ENCODE measurements at regions not wholly inside any gene's neighbourhood (a gene's known extent, or its start where the extent isn't known, plus 50 kb on each side); places are given as distances from the start of the nearest gene placed in this dataset.

DNA sequence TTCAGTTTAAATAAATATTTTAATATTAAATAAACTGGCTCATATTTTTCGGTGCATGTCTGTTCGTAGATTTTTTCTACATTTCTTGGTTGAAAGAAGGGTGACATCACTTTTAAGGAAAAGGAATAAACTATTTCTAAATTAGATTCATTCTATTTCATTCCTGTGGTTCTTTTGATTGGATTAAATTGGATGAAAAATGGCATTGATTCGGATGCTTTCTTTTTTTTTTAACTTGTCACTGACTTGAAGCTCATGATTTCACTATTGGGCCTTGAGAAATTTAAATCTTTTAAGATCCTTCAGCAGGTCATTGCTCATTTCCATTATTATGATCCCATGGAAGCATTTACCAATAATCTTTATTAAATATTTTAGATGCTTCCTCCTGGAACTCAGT is 113.1 kb upstream of the RASSF8 start:
- Histone ChIP-seq H3K4me3 (no peak overlapping the region), H3K9me3 (no peaks in the 10 kb centered on the region), H3K27me3 (no peaks in the 10 kb centered on the region), H3K4me1 (no peaks in the 10 kb centered on the region), H3K36me3 (no peaks in the 10 kb centered on the region), H3K27ac (replicated peaks in 1 of 4) (no peak overlapping the region)
- intact Hi-C loops (cut with DNase I): no loop called here
- TF ChIP-seq EP300 (IDR thresholded peaks at IDR 0.05) (no peak), POLR2AphosphoS5 (IDR thresholded peaks at IDR 0.05) (no peak), POLR2A (IDR thresholded peaks at IDR 0.05; ENCODE audit: low read depth) (no peak)
- TF ChIP-seq, protein P1, sequence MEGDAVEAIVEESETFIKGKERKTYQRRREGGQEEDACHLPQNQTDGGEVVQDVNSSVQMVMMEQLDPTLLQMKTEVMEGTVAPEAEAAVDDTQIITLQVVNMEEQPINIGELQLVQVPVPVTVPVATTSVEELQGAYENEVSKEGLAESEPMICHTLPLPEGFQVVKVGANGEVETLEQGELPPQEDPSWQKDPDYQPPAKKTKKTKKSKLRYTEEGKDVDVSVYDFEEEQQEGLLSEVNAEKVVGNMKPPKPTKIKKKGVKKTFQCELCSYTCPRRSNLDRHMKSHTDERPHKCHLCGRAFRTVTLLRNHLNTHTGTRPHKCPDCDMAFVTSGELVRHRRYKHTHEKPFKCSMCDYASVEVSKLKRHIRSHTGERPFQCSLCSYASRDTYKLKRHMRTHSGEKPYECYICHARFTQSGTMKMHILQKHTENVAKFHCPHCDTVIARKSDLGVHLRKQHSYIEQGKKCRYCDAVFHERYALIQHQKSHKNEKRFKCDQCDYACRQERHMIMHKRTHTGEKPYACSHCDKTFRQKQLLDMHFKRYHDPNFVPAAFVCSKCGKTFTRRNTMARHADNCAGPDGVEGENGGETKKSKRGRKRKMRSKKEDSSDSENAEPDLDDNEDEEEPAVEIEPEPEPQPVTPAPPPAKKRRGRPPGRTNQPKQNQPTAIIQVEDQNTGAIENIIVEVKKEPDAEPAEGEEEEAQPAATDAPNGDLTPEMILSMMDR (IDR thresholded peaks at IDR 0.05): no peak
- DNase-seq (ENCODE audit: extremely low spot score): no peak
- WGBS: 73% methylated on average over 3 of the region's 3 CpGs

DNA sequence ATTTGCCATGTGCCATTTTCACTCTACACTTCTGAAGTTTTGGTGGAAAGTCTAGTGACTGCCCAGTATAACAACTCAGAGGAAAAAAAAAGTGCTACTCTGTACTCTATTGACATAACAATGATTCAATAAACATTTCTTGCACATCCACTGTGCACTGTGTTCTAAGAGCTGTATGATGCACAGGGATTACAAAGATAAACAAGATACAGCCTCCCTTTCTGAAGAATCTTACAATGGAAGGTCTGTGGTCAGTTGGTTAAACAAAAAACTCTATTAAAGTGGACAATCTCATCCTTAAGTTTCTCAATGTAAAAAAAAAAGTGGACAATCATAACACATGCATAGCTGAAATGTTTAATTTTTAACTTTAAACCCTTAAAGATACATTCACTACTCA is 105.7 kb upstream of the RASSF8 start:
- Histone ChIP-seq H3K4me3 (no peak overlapping the region), H3K36me3 (no peaks in the 10 kb centered on the region), H3K4me1 (peaks cover 0 to 8% (median 0%) of the 10 kb centered on the region in 4 donors), H3K27me3 (no peaks in the 10 kb centered on the region), H3K27ac (replicated peaks in 1 of 4) (no peak overlapping the region), H3K9me3 (no peaks in the 10 kb centered on the region)
- no peak for DNase-seq (ENCODE audit: extremely low spot score)
- intact Hi-C loops (cut with DNase I): no loop called here
- no peak for TF ChIP-seq EP300 (IDR thresholded peaks at IDR 0.05)
- TF ChIP-seq POLR2AphosphoS5 (IDR thresholded peaks at IDR 0.05): no peak
- no peak for TF ChIP-seq POLR2A (IDR thresholded peaks at IDR 0.05; ENCODE audit: low read depth)
- TF ChIP-seq, protein P1 (IDR thresholded peaks at IDR 0.05): no peak

DNA sequence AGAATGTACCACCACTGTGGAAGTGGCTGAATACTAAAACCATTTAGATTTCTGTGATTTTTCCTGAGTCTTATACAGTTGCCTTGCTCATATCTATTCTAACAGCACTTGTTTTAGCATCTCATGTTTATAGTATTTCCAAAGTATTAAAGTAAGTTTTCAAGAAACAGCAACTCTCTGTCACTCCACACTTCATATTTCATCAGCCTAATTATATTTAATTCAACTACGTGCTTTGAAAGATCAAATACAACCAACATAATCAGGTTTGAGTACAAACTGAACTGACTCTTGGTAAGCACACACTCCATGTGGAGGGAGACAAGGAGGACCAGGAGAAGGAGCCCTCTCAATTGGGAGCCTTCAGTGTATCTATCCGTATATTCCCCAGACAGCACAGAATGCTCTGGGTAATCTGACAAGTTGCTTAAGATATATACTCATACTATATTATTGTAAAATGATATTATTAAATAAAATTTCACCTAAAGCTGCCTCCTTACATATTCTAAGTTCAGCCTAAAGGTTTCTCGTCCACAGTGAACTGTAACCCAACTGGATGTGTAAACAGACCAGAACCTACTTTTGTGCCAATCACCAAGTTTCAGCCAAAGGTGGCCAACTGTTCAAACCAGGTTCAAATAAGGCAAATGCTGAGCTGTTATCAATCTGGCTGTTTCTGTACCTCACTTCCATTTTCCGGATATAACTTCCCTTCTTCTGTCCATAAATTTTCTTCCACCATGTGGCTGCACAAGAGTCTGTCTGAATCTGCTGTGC is 105.0 kb upstream of the RASSF8 start:
- TF ChIP-seq POLR2AphosphoS5 (IDR thresholded peaks at IDR 0.05): no peak
- TF ChIP-seq EP300 (IDR thresholded peaks at IDR 0.05): no peak
- no peak for TF ChIP-seq POLR2A (IDR thresholded peaks at IDR 0.05; ENCODE audit: low read depth)
- TF ChIP-seq, protein P1 (IDR thresholded peaks at IDR 0.05): no peak
- 58% methylated on average over 4 of the region's 4 CpGs for WGBS
- Histone ChIP-seq H3K27ac (replicated peaks in 1 of 4) (no peak overlapping the region), H3K27me3 (no peaks in the 10 kb centered on the region), H3K4me3 (no peak overlapping the region), H3K4me1 (peaks cover 0 to 8% (median 0%) of the 10 kb centered on the region in 4 donors), H3K9me3 (no peaks in the 10 kb centered on the region), H3K36me3 (no peaks in the 10 kb centered on the region)
- intact Hi-C loops (cut with DNase I): no loop called here
- no peak for DNase-seq (ENCODE audit: extremely low spot score)

DNA sequence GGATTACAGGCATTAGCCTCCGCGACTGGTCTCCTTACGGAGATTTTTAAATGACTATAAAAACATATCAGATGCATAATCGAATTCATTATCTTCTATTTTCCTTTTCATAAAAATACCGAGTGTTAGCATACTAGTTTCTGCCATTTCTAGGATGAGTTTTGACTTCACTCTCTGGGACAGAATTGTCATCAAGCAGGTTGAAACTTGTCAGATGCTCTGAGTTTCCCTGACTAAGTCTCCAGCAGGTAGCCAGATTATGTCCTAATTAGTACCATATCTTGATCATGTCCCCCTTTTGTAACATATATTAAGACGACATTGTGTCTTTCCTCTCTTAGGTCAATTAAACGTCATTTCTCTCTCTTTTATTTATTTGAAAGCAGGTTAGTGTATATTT is 103.5 kb upstream of the RASSF8 start:
- H3K27ac ChIP-seq (replicated peaks in 1 of 4): no peak overlapping the region
- no peak for DNase-seq (ENCODE audit: extremely low spot score)
- H3K36me3 ChIP-seq: no peaks in the 10 kb centered on the region
- intact Hi-C loops (cut with DNase I): no loop called here
- H3K4me1 ChIP-seq: peaks cover 0 to 8% (median 0%) of the 10 kb centered on the region in 4 donors
- 93% methylated on average over 7 of the region's 7 CpGs for WGBS
- no peaks in the 10 kb centered on the region for H3K27me3 ChIP-seq
- H3K4me3 ChIP-seq: no peak overlapping the region
- no peak for TF ChIP-seq POLR2A (IDR thresholded peaks at IDR 0.05; ENCODE audit: low read depth)
- TF ChIP-seq, protein P1 (IDR thresholded peaks at IDR 0.05): no peak
- no peak for TF ChIP-seq EP300 (IDR thresholded peaks at IDR 0.05)
- no peak for TF ChIP-seq POLR2AphosphoS5 (IDR thresholded peaks at IDR 0.05)
- H3K9me3 ChIP-seq: no peaks in the 10 kb centered on the region

DNA sequence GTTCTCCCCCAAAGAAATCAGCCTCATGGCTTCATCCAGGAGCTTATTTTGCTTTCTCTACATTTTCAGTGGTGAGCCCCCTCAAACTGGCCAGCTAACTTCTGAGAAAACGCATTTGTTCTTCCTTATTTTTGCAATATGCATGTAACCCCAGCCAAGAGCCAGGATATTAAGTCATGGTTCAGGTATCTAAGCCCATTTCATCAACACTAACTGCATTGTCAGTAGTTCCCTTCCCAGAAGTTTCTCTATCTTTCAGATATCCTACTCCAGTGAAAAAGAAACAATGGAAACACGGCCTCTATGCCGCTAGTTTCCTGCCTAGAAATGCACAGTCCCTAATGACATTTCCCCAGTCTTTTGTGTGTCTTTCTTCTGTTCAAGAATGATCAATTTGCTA is 102.8 kb upstream of the RASSF8 start:
- no peak for DNase-seq (ENCODE audit: extremely low spot score)
- Histone ChIP-seq H3K36me3 (no peaks in the 10 kb centered on the region), H3K4me1 (peaks cover 0 to 8% (median 0%) of the 10 kb centered on the region in 4 donors), H3K27ac (replicated peaks in 1 of 4) (no peak overlapping the region), H3K4me3 (no peak overlapping the region), H3K27me3 (no peaks in the 10 kb centered on the region), H3K9me3 (no peaks in the 10 kb centered on the region)
- WGBS: 75% methylated on average over 3 of the region's 3 CpGs
- no peak for TF ChIP-seq POLR2A (IDR thresholded peaks at IDR 0.05; ENCODE audit: low read depth)
- no peak for TF ChIP-seq POLR2AphosphoS5 (IDR thresholded peaks at IDR 0.05)
- no peak for TF ChIP-seq EP300 (IDR thresholded peaks at IDR 0.05)
- TF ChIP-seq, protein P1 (IDR thresholded peaks at IDR 0.05): no peak
- intact Hi-C loops (cut with DNase I): no loop called here

All from esophagus muscularis mucosa (tissue), 4 donors.